Medulla oblongata (tissue), 1 donor: ENCODE measurements at regions not wholly inside any gene's neighbourhood (a gene's known extent, or its start where the extent isn't known, plus 50 kb on each side); places are given as distances from the start of the nearest gene placed in this dataset.
A peak's percentile ranks its signal among the peaks of the same experiment; 100 is the strongest.
"Not testable (repeated sequence)": the region's sequence is repeated elsewhere in the genome, so short reads cannot be mapped to it uniquely, and the experiment has no call there.

Experiments
- DNase-seq: peaks from one replicate; pipeline ENCODE4 v3.0.0-alpha.2; 2015; ENCODE audit errors: extremely low spot score

GRCh38 chrX:104376937-104377336 lies 122.2 kb upstream of the ESX1 start:
- no peak for DNase-seq

GRCh38 chrX:104372547-104372946 lies 117.8 kb upstream of the ESX1 start:
- DNase-seq, result no peak

DNA sequence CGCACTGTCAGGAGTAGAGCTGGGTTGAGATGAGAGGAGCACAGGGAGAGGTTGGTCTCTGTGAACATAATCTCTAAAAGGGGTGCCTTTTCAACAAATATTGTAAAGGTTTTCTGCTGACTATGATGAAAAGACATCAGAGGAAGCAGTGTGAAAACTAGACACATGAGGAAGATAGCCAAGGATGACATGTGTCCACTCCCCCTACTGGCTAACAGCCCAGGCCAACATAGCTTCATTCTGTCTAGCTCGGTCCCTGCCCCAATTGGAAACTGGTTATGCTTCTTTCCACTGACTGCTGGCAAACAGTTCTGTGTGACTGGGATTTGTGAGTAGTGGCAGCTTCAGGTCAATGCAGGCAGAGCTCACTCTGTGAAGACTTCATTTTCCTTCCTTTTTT lies 115.4 kb upstream of the ESX1 start:
- DNase-seq, result peak; percentile 13

- not testable (repeated sequence) for DNase-seq
Observed at GRCh38 chrX:104360774-104361173, 106.0 kb upstream of the ESX1 start.

DNA sequence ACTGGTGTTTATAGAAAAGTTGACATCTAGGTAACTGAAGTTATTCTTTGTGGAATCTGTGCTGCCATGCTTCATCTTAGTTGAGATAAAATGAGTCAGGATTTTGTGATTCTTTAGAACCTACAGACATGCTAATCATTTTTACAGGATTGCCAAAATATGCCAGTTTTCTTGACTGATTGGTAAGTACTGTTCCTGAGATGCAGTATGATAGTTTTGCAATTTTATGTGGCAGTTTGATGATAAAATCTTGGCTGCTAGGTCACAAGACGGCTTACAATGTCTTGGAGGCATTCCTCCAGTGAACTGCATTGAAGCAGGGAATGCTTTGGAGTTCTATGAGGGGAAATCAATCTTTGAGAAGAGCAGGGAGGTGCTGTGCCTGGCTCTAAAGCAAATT lies 104.4 kb upstream of the ESX1 start:
- DNase-seq, result no peak

- DNase-seq, result no peak
Observed at GRCh38 chrX:104351173-104351769, 96.5 kb upstream of the ESX1 start.

GRCh38 chrX:104347860-104348259 lies 93.1 kb upstream of the ESX1 start:
- no peak for DNase-seq

GRCh38 chrX:104343428-104344129 lies 88.8 kb upstream of the ESX1 start:
- DNase-seq, result peak; percentile 43

GRCh38 chrX:104342065-104342464 lies 87.3 kb upstream of the ESX1 start:
- DNase-seq, result no peak

DNA sequence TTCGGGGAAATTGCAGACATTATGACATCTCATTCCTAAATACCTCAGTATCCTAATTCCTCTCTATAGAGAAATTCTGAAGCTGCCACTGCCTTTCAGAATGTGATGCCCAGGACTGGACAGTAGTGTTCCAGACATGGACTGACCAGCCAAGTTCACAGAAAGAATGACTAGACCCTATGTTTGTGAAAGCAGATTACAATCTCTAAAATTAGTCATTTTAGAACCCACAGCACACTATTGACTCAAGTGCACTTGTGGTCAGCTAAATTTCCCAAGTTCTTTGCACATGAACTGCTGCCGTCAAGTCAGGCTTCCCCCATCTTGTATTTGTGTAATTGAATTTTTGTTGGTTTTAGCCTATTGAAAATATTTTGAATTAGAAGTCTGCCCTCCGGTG lies 81.0 kb upstream of the ESX1 start:
- DNase-seq, result no peak

DNA sequence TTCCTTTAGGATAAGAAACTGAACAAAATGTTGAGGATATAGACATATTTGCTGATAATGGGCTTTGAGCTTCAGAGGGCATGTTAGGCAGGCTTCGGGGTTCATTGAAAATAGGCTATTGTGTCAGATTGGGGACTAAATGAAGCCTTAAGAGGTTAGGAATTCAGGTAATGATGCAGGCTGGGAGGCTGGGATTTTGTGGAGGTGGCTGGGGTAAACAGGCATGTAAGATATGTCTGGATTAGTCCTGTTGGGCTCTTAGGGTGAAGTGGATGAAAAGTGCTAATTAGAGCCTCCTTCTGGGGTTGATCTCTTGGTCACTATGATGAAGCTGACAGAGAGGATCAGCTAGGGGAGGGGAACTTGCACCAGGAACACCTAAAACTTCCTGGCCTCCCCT lies 80.2 kb upstream of the ESX1 start:
- no peak for DNase-seq

- no peak for DNase-seq
Observed at GRCh38 chrX:104330966-104331365, 76.2 kb upstream of the ESX1 start.

- DNase-seq, result no peak
Observed at GRCh38 chrX:104329731-104330130, 75.0 kb upstream of the ESX1 start.

DNA sequence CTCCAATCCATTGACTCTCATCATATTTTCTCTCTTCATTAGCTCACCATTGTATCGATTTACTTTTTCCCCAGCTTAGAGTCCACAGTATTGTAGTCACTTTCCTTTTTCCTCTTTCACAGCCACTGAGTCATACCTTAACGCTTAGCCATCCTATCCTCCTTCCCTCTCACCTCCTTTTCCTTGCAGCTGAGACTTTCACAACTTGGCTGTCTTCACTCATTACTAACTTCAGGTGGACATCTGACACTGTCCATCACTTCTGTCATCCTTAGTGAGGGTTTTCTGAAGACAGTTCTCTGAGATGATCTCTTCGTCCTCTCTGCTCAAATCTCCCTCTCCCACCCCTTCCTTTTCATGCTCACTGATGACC lies 70.5 kb upstream of the ESX1 start:
- no peak for DNase-seq

DNA sequence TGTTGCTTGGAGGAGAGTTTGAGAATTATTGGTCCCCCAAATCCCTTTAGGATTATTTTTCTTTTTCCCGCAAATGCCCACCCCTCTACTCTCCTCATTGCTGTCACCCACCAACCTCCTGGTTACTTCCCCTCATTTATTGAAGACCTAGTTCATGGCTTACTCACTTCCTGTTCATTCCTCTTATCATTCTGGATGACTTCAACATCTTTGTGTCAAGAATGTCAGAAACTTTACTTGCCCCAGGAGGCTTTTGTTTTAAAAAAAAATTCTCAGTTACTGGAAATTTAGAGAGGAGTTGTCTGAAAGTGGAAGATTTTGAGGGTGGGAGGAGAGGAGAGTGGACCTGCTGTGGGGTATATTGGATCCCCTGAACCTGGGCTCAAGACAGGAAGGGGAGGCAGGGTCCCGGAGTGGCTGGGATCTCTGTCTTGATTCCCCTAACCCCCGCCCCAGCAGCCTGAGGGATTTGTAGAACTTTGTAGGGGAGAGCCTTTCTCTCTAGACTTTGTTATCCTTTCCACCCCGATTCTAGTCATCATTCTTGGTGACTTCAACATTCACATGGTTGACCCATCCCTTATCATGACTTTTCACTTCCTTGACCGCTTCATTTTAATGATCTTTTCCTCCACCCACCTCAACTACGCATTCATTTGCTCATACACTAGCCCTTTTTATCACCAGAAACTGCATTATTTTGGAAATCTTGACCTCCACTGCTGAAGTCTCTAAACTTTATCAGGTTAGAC lies 69.9 kb upstream of the ESX1 start:
- DNase-seq, result no peak

DNA sequence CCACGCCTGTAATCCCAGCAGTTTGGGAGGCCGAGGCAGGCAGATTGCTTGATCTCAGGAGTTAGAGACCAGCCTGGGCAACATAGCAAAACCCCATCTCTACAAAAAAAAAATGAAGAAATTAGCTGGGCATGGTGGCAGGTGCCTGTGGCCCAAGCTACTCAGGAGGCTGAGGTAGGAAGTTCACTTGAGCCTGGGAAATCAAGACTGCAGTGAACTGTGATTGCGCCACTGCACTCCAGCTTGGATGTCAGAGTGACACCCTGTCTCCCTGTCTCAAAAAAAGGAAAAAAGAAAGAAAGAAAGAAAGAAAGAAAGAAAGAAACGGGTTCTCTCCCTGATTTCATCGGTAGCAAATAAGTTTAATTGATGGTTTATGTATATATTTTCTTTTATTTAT lies 64.6 kb upstream of the ESX1 start:
- DNase-seq, result no peak

DNA sequence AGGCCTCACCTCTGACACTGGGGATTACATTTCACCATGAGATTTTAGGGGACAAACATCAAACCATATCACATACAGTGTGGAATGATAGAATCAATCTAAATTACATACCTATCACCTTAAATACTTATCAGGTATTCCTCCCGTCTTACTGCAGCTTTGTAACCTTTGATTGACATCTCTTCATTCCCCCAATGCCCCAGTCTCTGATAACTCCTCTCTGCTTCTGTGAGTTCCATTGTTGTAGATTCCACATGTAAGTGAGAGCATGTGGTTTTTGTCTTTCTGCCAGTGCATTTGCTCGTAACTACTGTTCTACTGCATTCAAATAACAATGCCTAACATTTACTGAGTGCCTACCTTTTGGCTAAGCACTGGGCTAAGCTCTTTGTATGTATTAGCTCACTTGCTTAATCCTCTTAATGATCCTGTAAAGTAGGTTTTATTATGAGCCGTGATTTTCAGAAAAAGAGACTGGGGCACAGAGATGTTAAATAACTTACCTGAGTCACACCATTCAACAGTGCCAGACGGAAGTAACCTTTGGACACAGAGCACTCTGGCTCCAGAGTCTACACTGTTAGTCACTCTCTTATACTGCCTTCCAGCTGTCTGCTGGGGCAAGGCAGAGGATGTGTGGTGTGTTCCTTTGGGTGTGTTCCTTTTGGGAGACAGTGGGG lies 63.7 kb upstream of the ESX1 start:
- DNase-seq, result no peak

DNA sequence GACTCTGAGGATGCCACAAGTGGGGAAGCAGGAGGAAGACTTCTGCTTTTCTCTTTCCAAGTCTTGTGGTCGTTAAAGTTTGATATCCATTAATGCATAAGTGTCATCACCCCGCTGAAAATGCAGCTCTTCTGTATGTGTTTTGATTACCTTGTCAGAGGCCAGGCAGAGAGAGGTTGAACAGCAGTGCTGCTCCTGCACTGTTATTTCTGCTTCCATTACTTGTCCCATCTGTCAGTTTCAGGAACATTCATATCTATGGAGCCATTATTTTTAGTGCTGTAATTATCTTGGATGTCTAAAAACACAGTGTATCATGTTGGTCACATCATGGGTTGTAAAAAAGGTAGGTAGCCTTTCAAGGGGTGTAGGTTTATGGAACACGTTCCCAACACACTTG lies 62.0 kb upstream of the ESX1 start:
- DNase-seq, result no peak

- DNase-seq, result no peak
Observed at GRCh38 chrX:104315555-104315954, 60.8 kb upstream of the ESX1 start.

DNA sequence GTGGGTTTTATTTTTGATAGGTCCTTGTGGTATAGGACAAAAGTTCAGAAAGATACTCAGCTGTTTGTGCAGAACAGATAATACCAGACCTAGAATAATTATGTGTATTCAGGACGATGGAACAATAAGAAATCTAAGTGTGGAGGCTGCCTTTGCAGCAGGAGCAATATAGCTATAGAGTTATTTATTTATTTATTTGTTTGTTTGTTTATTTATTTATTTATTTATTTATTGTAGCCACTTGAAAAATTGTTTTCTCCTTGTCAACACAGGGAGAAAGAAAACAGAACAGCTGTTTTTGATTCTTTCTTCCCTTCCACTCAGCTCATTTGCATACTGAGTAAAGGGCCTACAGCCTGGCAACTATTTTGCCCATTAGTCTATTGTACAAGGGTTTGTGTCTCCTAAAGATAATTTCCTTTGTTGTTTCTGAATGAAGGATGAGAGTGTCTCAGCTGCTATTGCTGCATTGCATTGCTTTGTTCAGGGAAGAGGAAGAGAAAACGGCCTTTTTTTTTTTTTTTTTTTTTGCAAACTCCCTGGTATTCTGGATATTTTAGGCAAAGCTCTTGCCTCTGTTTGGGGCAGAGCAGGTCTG lies 56.0 kb upstream of the ESX1 start:
- DNase-seq, result no peak

DNA sequence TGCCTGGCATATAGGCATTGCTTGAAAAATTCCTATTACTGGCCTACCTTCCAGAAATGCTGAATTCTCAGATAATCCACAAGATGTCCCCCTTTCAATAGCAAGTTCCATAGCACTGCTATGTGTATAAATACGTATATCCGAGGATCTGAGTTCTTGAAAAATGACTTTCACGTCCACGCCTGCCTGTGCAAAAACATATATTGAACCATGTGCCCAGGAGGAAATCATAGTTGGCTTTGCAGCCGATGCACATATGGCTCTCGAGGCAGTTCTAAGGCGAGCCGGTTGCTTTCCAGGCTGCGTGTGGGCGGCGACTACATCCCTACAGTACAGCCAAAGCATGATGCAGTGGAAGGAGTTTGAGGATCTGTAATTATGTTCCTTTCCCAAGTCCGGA lies 55.4 kb upstream of the ESX1 start:
- peak; percentile 7 for DNase-seq

GRCh38 chrX:104309169-104309568 lies 54.4 kb upstream of the ESX1 start:
- DNase-seq, result no peak
